HUES6 (cell line): ENCODE measurements at regions not wholly inside any gene's neighbourhood (a gene's known extent, or its start where the extent isn't known, plus 50 kb on each side); places are given as distances from the start of the nearest gene placed in this dataset.
"Not testable (repeated sequence)": the region's sequence is repeated elsewhere in the genome, so short reads cannot be mapped to it uniquely, and the experiment has no call there.

Experiments
- H3K27ac ChIP-seq: 2 replicates; pipeline ENCODE4 v1.7.0; 2013; ENCODE audit warnings: low read depth, mild to moderate bottlenecking, low read length, inconsistent platforms
- H3K27me3 ChIP-seq: 2 replicates; pipeline ENCODE4 v1.6.1; 2013; ENCODE audit warnings: low read length; ENCODE audit not compliant: control insufficient read depth, insufficient read depth
- H3K36me3 ChIP-seq: 2 replicates; pipeline ENCODE4 v1.6.1; 2013; ENCODE audit warnings: low read length; ENCODE audit not compliant: control insufficient read depth, insufficient read depth
- H3K4me1 ChIP-seq: 2 replicates; pipeline ENCODE4 v1.6.1; 2013; ENCODE audit warnings: low read length; ENCODE audit not compliant: control insufficient read depth, insufficient read depth
- H3K4me3 ChIP-seq: 2 replicates; pipeline ENCODE4 v1.5.1; 2013; ENCODE audit warnings: low read depth, low read length
- H3K9ac ChIP-seq: one replicate; pipeline ENCODE4 v1.6.1; 2013; ENCODE audit warnings: mild to moderate bottlenecking, low read length
- H3K9me3 ChIP-seq: 2 replicates; pipeline ENCODE4 v1.6.1; 2013; ENCODE audit warnings: low read depth, low read length; ENCODE audit not compliant: control insufficient read depth, insufficient read depth

GRCh38 chr2:47708801-47709499, 74.0 kb upstream of the MSH6 start:
- Histone ChIP-seq H3K27ac (no peak overlapping the region), H3K4me1 (peaks cover 3% of the 10 kb centered on the region; the same call in 1 of the 2 replicates), H3K9me3 (no peaks in the 10 kb centered on the region), H3K4me3 (no peak overlapping the region), H3K9ac (no peak overlapping the region), H3K27me3 (no peaks in the 10 kb centered on the region), H3K36me3 (no peaks in the 10 kb centered on the region)

- Histone ChIP-seq H3K4me1 (peaks cover 4% of the 10 kb centered on the region), H3K27me3 (no peaks in the 10 kb centered on the region), H3K9me3 (peaks cover 14% of the 10 kb centered on the region), H3K4me3 (no peak overlapping the region), H3K27ac (no peak overlapping the region), H3K9ac (no peak overlapping the region), H3K36me3 (0 out of 2 replicates have a peak, but pooled peaks cover 3% of the 10 kb centered on the region)
Observed at GRCh38 chr2:47704287-47704686, 78.7 kb upstream of the MSH6 start.

DNA sequence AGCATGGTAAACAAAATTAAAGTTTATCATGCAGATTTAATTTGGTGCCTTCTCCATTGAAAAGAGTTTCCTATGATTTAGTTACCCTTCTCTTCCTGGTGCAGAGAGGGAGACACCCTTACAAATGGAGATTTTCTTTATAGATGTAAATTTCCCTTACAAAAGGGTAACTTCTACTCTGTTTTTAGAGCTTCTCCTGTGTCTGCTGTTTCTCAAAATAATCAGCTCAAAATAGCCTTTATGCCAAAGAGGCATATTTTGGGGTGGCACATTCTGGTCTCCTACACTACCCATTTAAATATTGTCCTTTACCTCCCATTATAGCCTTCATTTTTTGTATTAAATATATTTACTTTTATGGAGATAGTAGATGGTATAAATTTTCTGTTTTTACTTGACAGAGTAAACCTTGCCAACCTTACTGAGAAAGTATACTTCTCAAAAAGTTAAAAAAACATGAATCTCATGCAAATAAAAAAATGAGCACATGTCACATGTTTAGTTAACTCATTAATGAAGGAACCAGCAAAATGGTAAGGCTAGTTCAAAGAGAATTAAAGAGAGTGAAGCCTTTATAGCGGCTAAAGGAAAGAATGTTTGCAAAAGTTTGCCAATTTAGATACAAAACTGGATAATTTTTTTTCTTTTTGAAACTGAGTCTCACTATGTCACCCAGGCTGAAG, 83.3 kb upstream of the MSH6 start:
- Histone ChIP-seq H3K9ac (peak overlapping the region; percentile 72), H3K27ac (peak overlapping the region; percentile 96; the same call in 1 of the 2 replicates), H3K4me3 (no peak overlapping the region), H3K4me1 (peaks cover 45% of the 10 kb centered on the region), H3K27me3 (no peaks in the 10 kb centered on the region), H3K36me3 (0 out of 2 replicates have a peak, but pooled peaks cover 3% of the 10 kb centered on the region), H3K9me3 (peaks cover 16% of the 10 kb centered on the region)

DNA sequence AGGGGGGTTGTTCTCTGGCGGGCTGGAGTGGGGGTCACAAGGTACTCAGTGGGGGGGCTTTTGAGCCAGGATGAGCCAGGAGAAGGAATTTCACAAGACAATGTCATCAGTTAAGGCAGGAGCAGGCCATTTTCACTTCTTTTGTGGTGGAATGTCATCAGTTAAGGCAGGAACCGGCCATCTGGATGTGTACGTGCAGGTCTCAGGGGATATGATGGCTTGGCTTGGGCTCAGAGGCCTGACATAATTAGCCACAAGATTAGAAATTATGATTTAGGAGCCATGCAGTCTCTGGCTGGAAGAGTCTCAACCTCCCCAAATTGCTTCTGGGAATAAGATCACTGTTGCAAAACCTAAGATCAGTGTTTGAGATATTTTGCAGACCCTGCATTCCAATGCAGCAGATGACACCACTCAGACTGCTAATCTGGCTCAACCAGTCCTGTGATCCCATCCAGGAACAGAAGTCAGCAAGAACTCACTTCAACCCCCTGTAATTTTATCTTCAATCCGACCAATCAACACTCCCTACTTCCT, 84.4 kb upstream of the MSH6 start:
- Histone ChIP-seq H3K27ac (peak overlapping the region; percentile 96), H3K9ac (peak overlapping the region; percentile 72)

DNA sequence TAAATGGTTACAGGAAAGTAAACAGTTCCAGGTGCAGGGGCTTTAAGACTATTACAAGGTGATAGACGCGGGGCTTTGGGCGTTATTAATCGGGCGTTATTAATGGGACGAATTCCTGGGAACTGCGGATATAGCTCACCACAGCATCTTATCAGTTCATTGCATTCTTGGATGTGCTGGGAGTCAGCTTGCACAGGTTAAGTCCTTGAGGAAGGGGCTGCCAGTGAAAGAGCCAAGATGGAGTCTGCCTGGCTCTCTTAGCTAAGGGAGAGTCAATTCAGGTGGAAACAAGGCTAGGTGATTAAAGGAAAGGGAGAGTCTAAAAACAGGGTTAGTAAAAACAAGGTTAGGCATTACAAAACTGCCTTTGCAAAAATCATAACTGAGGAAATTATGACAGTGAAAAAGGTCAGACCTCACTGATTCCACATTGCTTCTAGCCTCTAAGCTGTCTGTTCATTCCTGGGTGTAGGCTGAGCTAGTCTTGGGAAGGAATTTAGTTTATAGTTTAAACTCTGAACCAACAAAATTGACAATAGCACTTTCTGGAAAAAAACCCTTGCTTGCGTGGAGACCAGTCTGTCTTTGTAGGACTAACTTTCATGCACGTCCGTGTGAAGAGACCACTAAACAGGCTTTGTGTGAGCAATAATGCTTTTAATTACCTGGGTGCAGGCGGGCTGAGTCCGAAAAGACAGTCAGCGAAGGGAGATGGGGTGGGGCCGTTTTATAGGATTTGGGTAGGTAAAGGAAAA, 85.1 kb upstream of the MSH6 start:
- peaks cover 45% of the 10 kb centered on the region for H3K4me1 ChIP-seq
- not testable (repeated sequence) for H3K27me3 ChIP-seq, H3K36me3 ChIP-seq, H3K4me3 ChIP-seq
- H3K27ac ChIP-seq: peak overlapping the region; percentile 91
- peak overlapping the region; percentile 78 for H3K9ac ChIP-seq
- peaks cover 16% of the 10 kb centered on the region for H3K9me3 ChIP-seq

More for the DNA sequence above, 84.4 kb upstream of the MSH6 start:
- Histone ChIP-seq H3K9me3 (peaks cover 16% of the 10 kb centered on the region), H3K4me1 (peaks cover 45% of the 10 kb centered on the region)
- H3K36me3 ChIP-seq, H3K4me3 ChIP-seq, H3K27me3 ChIP-seq: not testable (repeated sequence)

GRCh38 chr2:47697000-47697601, 85.8 kb upstream of the MSH6 start:
- Histone ChIP-seq H3K27ac (peak overlapping the region; percentile 91), H3K9me3 (peaks cover 15% of the 10 kb centered on the region), H3K27me3 (no peaks in the 10 kb centered on the region), H3K36me3 (0 out of 2 replicates have a peak, but pooled peaks cover 3% of the 10 kb centered on the region), H3K4me3 (no peak overlapping the region), H3K4me1 (peaks cover 45% of the 10 kb centered on the region), H3K9ac (peak overlapping the region; percentile 78)

GRCh38 chr2:47696478-47696831, 86.5 kb upstream of the MSH6 start:
- Histone ChIP-seq H3K27ac (peak overlapping the region; percentile 91), H3K9me3 (peaks cover 14% of the 10 kb centered on the region), H3K27me3 (no peaks in the 10 kb centered on the region), H3K9ac (peak overlapping the region; percentile 78), H3K36me3 (0 out of 2 replicates have a peak, but pooled peaks cover 3% of the 10 kb centered on the region), H3K4me1 (peaks cover 45% of the 10 kb centered on the region), H3K4me3 (peak overlapping the region; percentile 24; the same call in 1 of the 2 replicates)

DNA sequence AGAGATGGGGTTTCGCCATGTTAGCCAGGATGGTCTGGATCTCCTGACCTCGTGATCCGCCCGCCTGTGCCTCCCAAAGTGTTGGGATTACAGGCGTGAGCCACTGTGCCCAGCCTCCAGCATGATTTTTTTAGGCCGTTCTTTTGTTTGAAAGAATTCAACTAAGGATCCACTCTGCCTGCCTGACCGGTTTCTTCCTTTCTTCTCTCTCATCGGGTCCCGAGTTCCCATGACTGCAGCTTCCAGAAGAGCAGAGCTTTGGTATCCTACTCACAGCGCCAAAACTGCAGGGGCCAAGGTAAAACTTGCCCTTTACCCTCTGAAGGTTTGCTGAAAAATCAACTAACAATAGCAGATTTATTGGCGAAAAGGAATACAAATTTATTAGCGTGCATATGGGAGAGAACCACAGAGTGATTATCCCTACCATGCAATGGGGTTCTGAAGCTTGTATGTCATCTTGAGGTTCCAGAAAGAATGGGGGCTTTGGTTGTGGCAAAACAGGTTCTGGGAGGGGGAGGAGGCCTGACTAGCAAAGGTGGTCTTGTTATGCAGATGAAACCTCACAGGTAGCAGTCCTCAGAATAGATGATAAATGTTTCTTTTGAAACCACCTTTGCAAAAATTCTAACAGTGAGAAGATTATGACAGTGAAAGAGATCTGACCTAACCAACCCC, 87.0 kb upstream of the MSH6 start:
- H3K27me3 ChIP-seq: no peaks in the 10 kb centered on the region
- peaks cover 14% of the 10 kb centered on the region for H3K9me3 ChIP-seq
- H3K9ac ChIP-seq: peak overlapping the region; percentile 78
- H3K4me1 ChIP-seq: peaks cover 45% of the 10 kb centered on the region
- peak overlapping the region; percentile 91 for H3K27ac ChIP-seq
- peak overlapping the region; percentile 24 for H3K4me3 ChIP-seq
- H3K36me3 ChIP-seq: 0 out of 2 replicates have a peak, but pooled peaks cover 3% of the 10 kb centered on the region

DNA sequence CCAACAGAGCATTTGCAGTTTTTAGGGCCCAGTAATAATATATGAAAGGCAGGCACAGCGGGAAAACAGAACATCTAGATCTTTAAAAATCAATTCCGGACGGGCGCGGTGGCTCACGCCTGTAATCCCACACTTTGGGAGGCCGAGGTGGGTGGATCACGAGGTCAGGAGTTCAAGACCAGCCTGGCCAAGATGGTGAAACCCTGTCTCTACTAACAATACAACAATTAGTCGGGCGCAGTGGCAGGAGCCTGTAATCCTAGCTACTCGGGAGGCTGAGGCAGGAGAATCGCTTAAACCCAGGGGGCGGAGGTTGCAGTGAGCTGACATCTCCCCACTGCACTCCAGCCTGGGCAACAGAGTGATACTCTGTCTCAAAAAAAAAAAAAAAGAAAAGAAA, 88.5 kb upstream of the MSH6 start:
- not testable (repeated sequence) for H3K27me3 ChIP-seq, H3K9ac ChIP-seq, H3K36me3 ChIP-seq, H3K4me3 ChIP-seq, H3K9me3 ChIP-seq
- Histone ChIP-seq H3K4me1 (peaks cover 51% of the 10 kb centered on the region), H3K27ac (peak overlapping the region; percentile 91; the same call in 1 of the 2 replicates)

DNA sequence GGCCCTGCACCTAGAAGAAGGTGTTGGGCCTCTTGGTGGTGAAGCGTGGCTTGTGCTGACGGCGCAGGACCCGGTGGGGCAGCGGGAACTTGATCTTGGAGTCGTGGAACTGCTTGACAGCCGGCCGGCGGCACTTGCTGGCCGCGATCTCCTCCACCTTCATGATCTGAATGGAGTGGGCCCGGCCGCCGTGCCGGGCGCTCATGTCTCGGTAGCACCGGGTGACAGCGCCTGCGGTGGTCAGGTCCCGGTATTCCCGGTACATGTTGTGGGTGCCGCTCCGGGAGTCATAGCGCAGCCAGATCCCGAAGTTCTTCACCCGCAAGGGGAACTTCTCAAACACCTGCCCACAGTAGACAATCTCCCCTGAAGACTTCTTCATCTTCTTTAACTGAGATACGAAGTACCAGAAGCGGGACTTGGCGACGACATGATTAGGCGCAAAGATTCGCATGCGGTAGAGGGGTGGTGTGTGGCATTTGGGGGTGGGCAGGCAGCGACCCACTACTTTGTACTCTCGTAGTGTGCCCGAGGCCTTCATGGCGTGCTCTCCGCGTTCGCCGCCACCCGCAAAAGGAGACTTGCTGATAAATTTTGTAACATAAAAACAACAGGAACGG, 92.1 kb upstream of the MSH6 start:
- H3K9ac ChIP-seq, H3K27ac ChIP-seq, H3K4me3 ChIP-seq, H3K9me3 ChIP-seq, H3K27me3 ChIP-seq, H3K36me3 ChIP-seq: not testable (repeated sequence)
- peaks cover 27% of the 10 kb centered on the region for H3K4me1 ChIP-seq
